ENCODE measurements at regions not wholly inside any gene's neighbourhood (a gene's known extent, or its start where the extent isn't known, plus 50 kb on each side); places are given as distances from the start of the nearest gene placed in this dataset.
"Not testable (repeated sequence)": the region's sequence is repeated elsewhere in the genome, so short reads cannot be mapped to it uniquely, and the experiment has no call there.

- Histone ChIP-seq H2BK15ac (ENCODE audit: low read length) (no peak overlapping the region), H3K4me1 (replicated peaks in 1 of 4; ENCODE audit: control insufficient read depth in 3 of 4, insufficient read depth in 4 of 4, low read length in 3 of 4) (no peaks in the 10 kb centered on the region), H3K4me2 (ENCODE audit: insufficient read depth in 1 of 2, low read depth in 2 of 2, low read length in 2 of 2) (no peak overlapping the region), H3K14ac (ENCODE audit: insufficient read length) (no peak overlapping the region), H3K9ac (replicated peaks in 1 of 4; ENCODE audit: extremely low read depth in 1 of 4, low read depth in 3 of 4, low read length in 3 of 4) (no peak overlapping the region), H4K20me1 (replicated peaks in 1 of 2; ENCODE audit: control insufficient read depth in 1 of 2, insufficient read depth in 2 of 2, low read length in 2 of 2) (no peaks in the 10 kb centered on the region), H2BK5ac (ENCODE audit: low read depth, low read length) (no peak overlapping the region), H3K36me3 (ENCODE audit: control insufficient read depth in 2 of 4, insufficient read depth in 4 of 4, low read length in 3 of 4) (no peaks in the 10 kb centered on the region), H3K27me3 (replicated peaks in 1 of 4; ENCODE audit: control insufficient read depth in 3 of 4, extremely low read depth in 1 of 4, insufficient read depth in 3 of 4, low read length in 3 of 4) (no peaks in the 10 kb centered on the region), H2AK5ac (ENCODE audit: low read depth, low read length) (no peak overlapping the region), H2AFZ (ENCODE audit: low read length) (no peak overlapping the region), H3K18ac (ENCODE audit: extremely low read depth, low read length) (no peak overlapping the region), H3K79me2 (ENCODE audit: control insufficient read depth in 1 of 2, insufficient read depth in 2 of 2, low read length in 2 of 2) (no peaks in the 10 kb centered on the region), H3K9me3 (ENCODE audit: insufficient read depth in 2 of 2, low read depth in 1 of 2, low read length in 1 of 2) (no peaks in the 10 kb centered on the region), H3K27ac (ENCODE audit: low read depth, low read length) (no peak overlapping the region), H4K91ac (replicated peaks; ENCODE audit: insufficient read length, low read length) (no peak overlapping the region), H3K23me2 (ENCODE audit: low read depth, low read length) (no peaks in the 10 kb centered on the region), H4K8ac (ENCODE audit: extremely low read depth, insufficient read depth, low read length) (no peak overlapping the region), H3K4me3 (ENCODE audit: extremely low read depth in 1 of 4, insufficient read depth in 2 of 4, low read depth in 3 of 4, low read length in 4 of 4) (no peak overlapping the region), H3K79me1 (ENCODE audit: low read depth, low read length) (no peaks in the 10 kb centered on the region), H2BK120ac (replicated peaks; ENCODE audit: low read depth, low read length) (no peak overlapping the region), H2BK12ac (ENCODE audit: low read depth, low read length) (no peak overlapping the region), H3K23ac (ENCODE audit: insufficient read length) (no peak overlapping the region), H2BK20ac (ENCODE audit: low read length) (no peak overlapping the region), H3K4ac (replicated peaks; ENCODE audit: insufficient read length, low read depth, low read length) (no peak overlapping the region), H4K5ac (ENCODE audit: insufficient read length, low read depth, low read length) (no peak overlapping the region), H3K56ac (replicated peaks; ENCODE audit: insufficient read length, low read depth, low read length) (no peak overlapping the region)
- ChIA-PET POLR2A (ENCODE audit: partially characterized antibody) (no interaction called here), CTCF (ENCODE audit: partially characterized antibody) (no interaction called here)
- no peak for TF ChIP-seq KDM4A (IDR thresholded peaks at IDR 0.05; ENCODE audit: low read depth, low read length, severe bottlenecking)
- TF ChIP-seq BCL11A (IDR thresholded peaks at IDR 0.05; ENCODE audit: low read depth in 2 of 2, low read length in 2 of 2), result no peak
- no peak for TF ChIP-seq GTF2F1 (IDR thresholded peaks at IDR 0.05; ENCODE audit: borderline replicate concordance, low read depth, low read length)
- no peak for DNase-seq (ENCODE audit: low read depth in 1 of 2, low spot score in 2 of 2)
- no peak for FAIRE-seq
Observed at GRCh38 chr14:28987516-28987915, 220.9 kb downstream of the FOXG1 start.

- H4K20me1 ChIP-seq (replicated peaks in 1 of 2; ENCODE audit: control insufficient read depth in 1 of 2, insufficient read depth in 2 of 2, low read length in 2 of 2); H2BK20ac ChIP-seq (ENCODE audit: low read length); H3K18ac ChIP-seq (ENCODE audit: extremely low read depth, low read length); H3K4ac ChIP-seq (replicated peaks; ENCODE audit: insufficient read length, low read depth, low read length); H3K4me2 ChIP-seq (ENCODE audit: insufficient read depth in 1 of 2, low read depth in 2 of 2, low read length in 2 of 2); H2AK5ac ChIP-seq (ENCODE audit: low read depth, low read length); H3K79me1 ChIP-seq (ENCODE audit: low read depth, low read length); H3K9ac ChIP-seq (replicated peaks in 1 of 4; ENCODE audit: extremely low read depth in 1 of 4, low read depth in 3 of 4, low read length in 3 of 4); H3K14ac ChIP-seq (ENCODE audit: insufficient read length); H4K91ac ChIP-seq (replicated peaks; ENCODE audit: insufficient read length, low read length); DNase-seq (ENCODE audit: low read depth in 1 of 2, low spot score in 2 of 2); H3K23me2 ChIP-seq (ENCODE audit: low read depth, low read length); H3K9me3 ChIP-seq (ENCODE audit: insufficient read depth in 2 of 2, low read depth in 1 of 2, low read length in 1 of 2); H2BK15ac ChIP-seq (ENCODE audit: low read length); H4K8ac ChIP-seq (ENCODE audit: extremely low read depth, insufficient read depth, low read length); H3K79me2 ChIP-seq (ENCODE audit: control insufficient read depth in 1 of 2, insufficient read depth in 2 of 2, low read length in 2 of 2); H3K56ac ChIP-seq (replicated peaks; ENCODE audit: insufficient read length, low read depth, low read length); H2BK12ac ChIP-seq (ENCODE audit: low read depth, low read length); H3K27me3 ChIP-seq (replicated peaks in 1 of 4; ENCODE audit: control insufficient read depth in 3 of 4, extremely low read depth in 1 of 4, insufficient read depth in 3 of 4, low read length in 3 of 4); H3K4me3 ChIP-seq (ENCODE audit: extremely low read depth in 1 of 4, insufficient read depth in 2 of 4, low read depth in 3 of 4, low read length in 4 of 4); H3K36me3 ChIP-seq (ENCODE audit: control insufficient read depth in 2 of 4, insufficient read depth in 4 of 4, low read length in 3 of 4); H3K27ac ChIP-seq (ENCODE audit: low read depth, low read length); POLR2A ChIA-PET (ENCODE audit: partially characterized antibody); CTCF ChIA-PET (ENCODE audit: partially characterized antibody); H2BK120ac ChIP-seq (replicated peaks; ENCODE audit: low read depth, low read length); H4K5ac ChIP-seq (ENCODE audit: insufficient read length, low read depth, low read length); H2BK5ac ChIP-seq (ENCODE audit: low read depth, low read length); H3K4me1 ChIP-seq (replicated peaks in 1 of 4; ENCODE audit: control insufficient read depth in 3 of 4, insufficient read depth in 4 of 4, low read length in 3 of 4); H3K23ac ChIP-seq (ENCODE audit: insufficient read length); FAIRE-seq; H2AFZ ChIP-seq (ENCODE audit: low read length): not testable (repeated sequence)
- WGBS, 2 experiments (ENCODE audit: extremely low coverage in 1 of 2, insufficient coverage in 1 of 2, insufficient read length in 1 of 2, insufficient replicate concordance in 2 of 2, low coverage in 1 of 2, low lambda C conversion rate in 2 of 2, missing lambda C conversion rate in 1 of 2), result 89% methylated on average over 4 of the region's 4 CpGs; no CpG with 5 or more reads in 1 of the 2 experiments
Observed at GRCh38 chr14:28997196-28997595, 230.6 kb downstream of the FOXG1 start.
